WI38 (cell line): ENCODE measurements at regions not wholly inside any gene's neighbourhood (a gene's known extent, or its start where the extent isn't known, plus 50 kb on each side); places are given as distances from the start of the nearest gene placed in this dataset.

Experiments used
- H3K4me3 ChIP-seq: 2 replicates; pipeline ENCODE4 v1.5.1; 2011; ENCODE audit warnings: low read depth, mild to moderate bottlenecking, control low read depth, low read length
- TF ChIP-seq, protein P1 (sequence below): IDR thresholded peaks from 2 replicates; pipeline ENCODE4 v1.5.1; 2012; ENCODE audit warnings: low read depth, mild to moderate bottlenecking, control low read depth, low read length

- H3K4me3 ChIP-seq: no peak overlapping the region
- TF ChIP-seq, protein P1, sequence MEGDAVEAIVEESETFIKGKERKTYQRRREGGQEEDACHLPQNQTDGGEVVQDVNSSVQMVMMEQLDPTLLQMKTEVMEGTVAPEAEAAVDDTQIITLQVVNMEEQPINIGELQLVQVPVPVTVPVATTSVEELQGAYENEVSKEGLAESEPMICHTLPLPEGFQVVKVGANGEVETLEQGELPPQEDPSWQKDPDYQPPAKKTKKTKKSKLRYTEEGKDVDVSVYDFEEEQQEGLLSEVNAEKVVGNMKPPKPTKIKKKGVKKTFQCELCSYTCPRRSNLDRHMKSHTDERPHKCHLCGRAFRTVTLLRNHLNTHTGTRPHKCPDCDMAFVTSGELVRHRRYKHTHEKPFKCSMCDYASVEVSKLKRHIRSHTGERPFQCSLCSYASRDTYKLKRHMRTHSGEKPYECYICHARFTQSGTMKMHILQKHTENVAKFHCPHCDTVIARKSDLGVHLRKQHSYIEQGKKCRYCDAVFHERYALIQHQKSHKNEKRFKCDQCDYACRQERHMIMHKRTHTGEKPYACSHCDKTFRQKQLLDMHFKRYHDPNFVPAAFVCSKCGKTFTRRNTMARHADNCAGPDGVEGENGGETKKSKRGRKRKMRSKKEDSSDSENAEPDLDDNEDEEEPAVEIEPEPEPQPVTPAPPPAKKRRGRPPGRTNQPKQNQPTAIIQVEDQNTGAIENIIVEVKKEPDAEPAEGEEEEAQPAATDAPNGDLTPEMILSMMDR: no peak
Observed at GRCh38 chr4:29521281-29521680, 1198.9 kb upstream of the PCDH7 start.

DNA sequence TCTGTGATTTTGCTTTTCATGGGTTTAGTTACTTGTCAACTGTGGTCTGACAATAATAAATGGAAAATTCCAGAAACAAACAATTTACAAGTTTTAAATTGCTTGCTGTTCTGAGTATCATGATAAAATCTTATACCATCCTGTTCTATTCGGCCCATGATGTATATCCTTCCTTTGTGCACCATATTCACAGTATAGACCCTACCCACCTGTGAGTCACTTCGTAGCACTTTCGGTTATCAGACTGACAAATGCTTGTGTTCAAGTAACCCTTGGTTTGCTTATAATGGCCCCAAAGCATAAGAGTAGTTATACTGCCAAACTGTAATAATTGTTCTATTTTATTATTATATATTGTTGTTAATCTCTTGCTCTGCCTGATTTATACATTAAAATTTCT, 1183.4 kb upstream of the PCDH7 start:
- no peak overlapping the region for H3K4me3 ChIP-seq
- TF ChIP-seq, protein P1: no peak

- TF ChIP-seq, protein P1: no peak
- H3K4me3 ChIP-seq: no peak overlapping the region
Observed at GRCh38 chr4:29538889-29539646, 1181.1 kb upstream of the PCDH7 start.

DNA sequence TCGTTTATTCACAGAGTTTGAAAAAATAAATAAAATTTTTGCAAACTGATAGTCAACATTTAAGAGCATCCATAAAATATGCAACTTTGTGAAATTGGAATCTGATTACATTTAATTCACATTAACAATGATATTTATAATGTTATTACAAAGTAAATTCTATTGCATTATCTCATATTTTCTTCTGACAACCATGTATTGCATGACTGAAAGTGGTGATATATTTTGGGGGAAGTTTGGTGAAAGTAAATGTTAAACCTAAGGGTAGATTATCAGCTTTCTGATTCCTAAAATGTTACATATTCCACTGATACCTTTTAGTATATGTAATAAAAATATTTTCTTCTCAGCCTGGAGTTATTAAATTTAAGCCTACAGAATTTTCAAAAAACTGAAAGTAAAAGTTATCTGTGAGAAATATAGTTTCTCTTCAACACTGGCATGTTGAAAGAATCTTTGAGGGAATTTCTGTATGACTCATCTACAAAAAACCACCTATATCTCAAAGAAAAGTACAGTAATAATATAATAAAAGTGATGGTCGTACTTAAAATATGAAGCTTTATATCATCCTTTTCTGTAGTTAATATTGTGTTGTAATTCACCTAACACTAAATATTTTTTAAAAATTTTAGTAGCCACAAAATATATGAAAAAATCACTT, 1179.6 kb upstream of the PCDH7 start:
- H3K4me3 ChIP-seq: no peak overlapping the region
- TF ChIP-seq, protein P1: no peak

DNA sequence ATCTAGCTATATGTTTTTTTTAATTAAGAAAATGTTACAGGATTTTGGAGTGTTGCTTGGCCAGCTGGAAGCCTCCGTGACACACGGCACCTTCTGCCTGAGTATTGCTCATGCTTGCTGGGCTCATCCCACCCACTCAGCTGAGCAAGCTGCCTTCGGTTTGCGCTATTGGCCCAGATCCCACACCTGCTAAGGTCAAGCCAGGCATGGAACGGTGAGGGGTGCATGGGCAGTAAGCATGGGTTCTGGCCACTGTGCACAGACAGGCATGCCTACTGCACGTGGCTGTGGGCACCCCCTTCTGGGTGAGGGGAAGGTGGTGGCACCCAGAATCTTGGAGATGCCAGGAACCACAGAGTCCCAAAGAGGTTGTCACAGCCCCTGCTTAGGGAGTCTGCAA, 1178.4 kb upstream of the PCDH7 start:
- H3K4me3 ChIP-seq: no peak overlapping the region
- TF ChIP-seq, protein P1: no peak

DNA sequence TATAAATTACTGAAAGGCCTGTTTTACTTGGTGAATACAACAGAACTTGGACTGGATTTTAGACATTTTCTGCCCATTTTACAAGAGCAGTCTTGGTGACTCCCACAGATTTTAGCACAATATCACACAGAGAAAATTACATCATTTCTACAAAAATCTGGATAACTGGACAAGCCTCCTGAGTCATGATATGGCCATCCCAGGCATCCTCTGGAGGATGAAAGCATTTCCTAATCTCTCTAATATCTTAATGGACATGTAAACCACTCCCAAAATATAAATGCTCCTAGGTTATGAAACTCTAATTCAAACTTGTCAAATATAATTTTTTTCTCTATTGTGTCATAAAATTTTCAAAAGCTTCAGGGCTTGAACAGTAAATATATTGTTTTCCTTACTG, 1170.8 kb upstream of the PCDH7 start:
- H3K4me3 ChIP-seq: no peak overlapping the region
- TF ChIP-seq, protein P1: no peak

DNA sequence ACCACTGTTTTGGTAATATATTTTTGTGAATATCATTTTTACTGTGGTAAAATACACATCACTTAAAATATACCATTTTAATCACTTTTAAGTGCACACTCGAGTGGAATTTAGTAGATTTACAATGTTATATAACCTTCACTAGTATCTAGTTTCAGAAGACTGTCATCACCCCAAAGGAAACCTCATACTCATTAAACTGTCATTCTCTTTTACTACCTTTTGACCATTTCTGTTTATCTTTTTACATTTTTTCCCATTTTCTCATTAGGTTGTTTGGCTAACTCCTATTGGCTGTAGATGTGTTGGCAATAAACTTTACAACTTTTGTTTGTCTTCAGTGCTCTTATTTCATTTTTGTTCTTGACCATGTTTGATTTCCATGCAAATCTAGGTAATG, 1168.3 kb upstream of the PCDH7 start:
- TF ChIP-seq, protein P1: no peak
- no peak overlapping the region for H3K4me3 ChIP-seq
